ENCODE measurements at regions not wholly inside any gene's neighbourhood (a gene's known extent, or its start where the extent isn't known, plus 50 kb on each side); places are given as distances from the start of the nearest gene placed in this dataset.
"Not testable (repeated sequence)": the region's sequence is repeated elsewhere in the genome, so short reads cannot be mapped to it uniquely, and the experiment has no call there.

DNA sequence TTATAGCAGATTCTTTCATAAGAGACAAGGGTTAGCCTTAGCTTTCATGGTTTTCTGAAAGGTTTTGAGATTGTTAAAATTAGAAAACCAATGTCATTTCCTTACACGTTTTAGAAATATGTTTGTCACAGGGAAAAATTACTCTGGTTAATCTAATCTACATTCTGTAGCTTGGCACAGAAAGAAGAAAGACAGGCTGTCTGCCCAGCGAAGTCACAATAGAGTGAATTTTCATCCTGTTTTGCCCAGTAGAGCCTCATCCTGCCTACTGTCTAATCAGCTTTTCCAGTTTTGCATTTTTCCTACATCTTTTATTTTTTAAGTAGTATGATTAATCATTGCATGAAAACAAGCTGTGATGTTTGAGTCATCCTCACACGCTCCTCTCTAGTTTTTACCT lies 688.8 kb downstream of the MTRR start:
- Histone ChIP-seq H3K36me3 (ENCODE audit: control insufficient read depth in 2 of 2, insufficient read depth in 2 of 2, low read length in 1 of 2) (no peaks in the 10 kb centered on the region), H3K9me3 (ENCODE audit: control insufficient read depth in 2 of 2, insufficient read depth in 1 of 2, low read depth in 1 of 2, low read length in 1 of 2) (no peaks in the 10 kb centered on the region), H3K4me3 (ENCODE audit: low read depth in 1 of 2, low read length in 2 of 2) (no peak overlapping the region), H3K27ac (ENCODE audit: low read depth in 2 of 2, low read length in 1 of 2) (no peak overlapping the region), H3K27me3 (ENCODE audit: control insufficient read depth in 1 of 2, insufficient read depth in 2 of 2, low read length in 2 of 2) (no peaks in the 10 kb centered on the region), H3K4me1 (ENCODE audit: control insufficient read depth in 2 of 2, insufficient read depth in 2 of 2, low read length in 1 of 2) (no peaks in the 10 kb centered on the region)
- 30 to 35% methylated on average over 3 of the region's 3 CpGs for WGBS, 2 donors

DNA sequence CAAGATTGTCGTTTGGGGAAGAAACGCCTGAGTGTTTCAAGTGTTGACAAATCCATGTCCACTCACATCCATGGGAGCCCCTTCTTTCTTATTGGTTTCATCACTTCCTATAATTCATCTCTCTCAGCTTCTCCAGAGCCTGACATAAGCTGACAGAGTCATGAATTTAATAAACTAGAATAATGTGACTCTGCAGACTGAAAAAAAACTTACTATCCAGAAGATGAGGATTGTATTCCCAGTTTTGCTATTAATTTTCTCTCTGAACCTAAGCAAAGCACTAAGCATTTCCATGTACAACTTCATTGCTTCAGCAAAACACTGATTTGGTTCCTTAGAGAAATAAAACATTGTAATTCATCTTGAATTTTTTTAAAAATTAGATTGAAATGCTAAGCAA lies 691.8 kb downstream of the MTRR start:
- H3K27me3 ChIP-seq (ENCODE audit: control insufficient read depth in 1 of 2, insufficient read depth in 2 of 2, low read length in 2 of 2), result no peaks in the 10 kb centered on the region
- no peak overlapping the region for H3K4me3 ChIP-seq (ENCODE audit: low read depth in 1 of 2, low read length in 2 of 2)
- H3K4me1 ChIP-seq (ENCODE audit: control insufficient read depth in 2 of 2, insufficient read depth in 2 of 2, low read length in 1 of 2), result no peaks in the 10 kb centered on the region
- 64 to 72% methylated on average over 2 of the region's 2 CpGs for WGBS, 2 donors
- H3K9me3 ChIP-seq (ENCODE audit: control insufficient read depth in 2 of 2, insufficient read depth in 1 of 2, low read depth in 1 of 2, low read length in 1 of 2), result no peaks in the 10 kb centered on the region
- no peaks in the 10 kb centered on the region for H3K36me3 ChIP-seq (ENCODE audit: control insufficient read depth in 2 of 2, insufficient read depth in 2 of 2, low read length in 1 of 2)
- no peak overlapping the region for H3K27ac ChIP-seq (ENCODE audit: low read depth in 2 of 2, low read length in 1 of 2)

- Histone ChIP-seq H3K27me3 (ENCODE audit: control insufficient read depth in 1 of 2, insufficient read depth in 2 of 2, low read length in 2 of 2) (no peaks in the 10 kb centered on the region), H3K27ac (ENCODE audit: low read depth in 2 of 2, low read length in 1 of 2) (no peak overlapping the region), H3K4me3 (ENCODE audit: low read depth in 1 of 2, low read length in 2 of 2) (no peak overlapping the region), H3K4me1 (ENCODE audit: control insufficient read depth in 2 of 2, insufficient read depth in 2 of 2, low read length in 1 of 2) (no peaks in the 10 kb centered on the region), H3K9me3 (ENCODE audit: control insufficient read depth in 2 of 2, insufficient read depth in 1 of 2, low read depth in 1 of 2, low read length in 1 of 2) (no peaks in the 10 kb centered on the region), H3K36me3 (ENCODE audit: control insufficient read depth in 2 of 2, insufficient read depth in 2 of 2, low read length in 1 of 2) (no peaks in the 10 kb centered on the region)
- WGBS, 2 donors, result 71 to 74% methylated on average over 3 of the region's 3 CpGs
These were observed 692.4 kb downstream of the MTRR start for GRCh38 chr5:8561224-8561840.

DNA sequence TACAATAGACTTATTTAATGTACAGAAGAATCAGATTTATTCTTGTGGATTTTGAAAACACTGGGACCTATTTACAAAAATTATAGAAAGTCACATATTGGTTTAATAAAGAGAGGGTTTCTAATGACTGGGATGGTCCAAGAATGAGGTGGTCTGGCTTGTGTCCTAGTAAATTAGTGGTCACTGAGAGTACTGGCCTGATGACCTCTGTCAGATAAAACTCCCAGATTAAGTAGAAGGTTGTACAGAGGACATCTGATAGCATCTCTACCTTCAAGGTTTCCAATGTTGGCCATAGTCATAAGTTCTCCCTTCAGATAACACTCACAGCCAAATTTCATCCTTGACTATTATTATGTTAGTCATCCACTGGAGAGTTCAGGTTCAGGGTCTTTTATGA lies 692.9 kb downstream of the MTRR start:
- H3K4me3 ChIP-seq (ENCODE audit: low read depth in 1 of 2, low read length in 2 of 2), result no peak overlapping the region
- H3K4me1 ChIP-seq (ENCODE audit: control insufficient read depth in 2 of 2, insufficient read depth in 2 of 2, low read length in 1 of 2), result no peaks in the 10 kb centered on the region
- H3K27ac ChIP-seq (ENCODE audit: low read depth in 2 of 2, low read length in 1 of 2), result no peak overlapping the region
- no peaks in the 10 kb centered on the region for H3K27me3 ChIP-seq (ENCODE audit: control insufficient read depth in 1 of 2, insufficient read depth in 2 of 2, low read length in 2 of 2)
- H3K9me3 ChIP-seq (ENCODE audit: control insufficient read depth in 2 of 2, insufficient read depth in 1 of 2, low read depth in 1 of 2, low read length in 1 of 2), result no peaks in the 10 kb centered on the region
- no peaks in the 10 kb centered on the region for H3K36me3 ChIP-seq (ENCODE audit: control insufficient read depth in 2 of 2, insufficient read depth in 2 of 2, low read length in 1 of 2)

DNA sequence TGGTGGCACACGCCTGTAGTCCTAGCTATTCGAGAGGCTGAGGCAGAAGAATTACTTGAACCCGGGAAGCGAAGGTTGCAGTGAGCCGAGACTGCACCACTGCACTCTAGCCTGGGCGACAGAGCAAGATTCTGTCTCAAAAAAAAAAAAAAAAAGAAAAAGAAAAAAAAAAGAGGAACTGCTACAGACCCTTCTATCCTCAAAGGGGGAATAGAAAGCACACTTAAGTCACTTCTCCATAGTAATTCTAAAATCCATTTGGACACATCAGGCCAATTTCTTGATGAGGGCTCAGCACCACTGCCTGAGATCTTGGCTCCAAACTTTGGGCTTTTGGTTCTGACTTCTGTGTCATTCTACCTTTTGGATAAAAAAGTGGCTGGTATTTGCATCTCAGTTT lies 694.6 kb downstream of the MTRR start:
- not testable (repeated sequence) for H3K4me1 ChIP-seq (ENCODE audit: control insufficient read depth in 2 of 2, insufficient read depth in 2 of 2, low read length in 1 of 2); H3K9me3 ChIP-seq (ENCODE audit: control insufficient read depth in 2 of 2, insufficient read depth in 1 of 2, low read depth in 1 of 2, low read length in 1 of 2); H3K27me3 ChIP-seq (ENCODE audit: control insufficient read depth in 1 of 2, insufficient read depth in 2 of 2, low read length in 2 of 2); H3K4me3 ChIP-seq (ENCODE audit: low read depth in 1 of 2, low read length in 2 of 2); H3K27ac ChIP-seq (ENCODE audit: low read depth in 2 of 2, low read length in 1 of 2); H3K36me3 ChIP-seq (ENCODE audit: control insufficient read depth in 2 of 2, insufficient read depth in 2 of 2, low read length in 1 of 2)
- WGBS, 2 donors, result 79 to 91% methylated on average over 6 of the region's 6 CpGs

DNA sequence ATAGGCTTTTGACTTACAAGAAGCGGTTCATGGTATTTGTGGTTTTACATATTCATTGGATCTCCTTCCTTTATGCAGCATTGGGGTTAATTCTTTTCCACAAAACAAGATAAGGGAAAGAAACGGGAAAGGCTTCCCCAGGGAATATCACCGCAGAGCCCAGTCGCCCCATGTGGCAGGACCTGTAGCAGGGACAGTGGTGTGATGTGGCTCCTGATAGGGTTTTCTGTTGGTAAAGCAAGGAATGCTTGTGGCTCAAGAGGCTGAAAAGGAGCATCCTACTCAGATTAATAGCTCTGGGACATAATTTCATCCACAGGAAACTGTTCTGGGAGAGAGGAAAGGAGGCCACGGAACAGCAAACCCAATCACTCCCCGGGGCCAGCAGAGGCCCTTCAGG lies 699.9 kb downstream of the MTRR start:
- Histone ChIP-seq H3K9me3 (ENCODE audit: control insufficient read depth in 2 of 2, insufficient read depth in 1 of 2, low read depth in 1 of 2, low read length in 1 of 2) (no peaks in the 10 kb centered on the region), H3K27me3 (ENCODE audit: control insufficient read depth in 1 of 2, insufficient read depth in 2 of 2, low read length in 2 of 2) (no peaks in the 10 kb centered on the region), H3K27ac (ENCODE audit: low read depth in 2 of 2, low read length in 1 of 2) (no peak overlapping the region), H3K36me3 (ENCODE audit: control insufficient read depth in 2 of 2, insufficient read depth in 2 of 2, low read length in 1 of 2) (no peaks in the 10 kb centered on the region), H3K4me1 (ENCODE audit: control insufficient read depth in 2 of 2, insufficient read depth in 2 of 2, low read length in 1 of 2) (no peaks in the 10 kb centered on the region), H3K4me3 (ENCODE audit: low read depth in 1 of 2, low read length in 2 of 2) (no peak overlapping the region)
- 72 to 74% methylated on average over 6 of the region's 6 CpGs for WGBS, 2 donors

GRCh38 chr5:8570528-8570927 lies 701.6 kb downstream of the MTRR start:
- H3K36me3 ChIP-seq (ENCODE audit: control insufficient read depth in 2 of 2, insufficient read depth in 2 of 2, low read length in 1 of 2), result no peaks in the 10 kb centered on the region
- H3K9me3 ChIP-seq (ENCODE audit: control insufficient read depth in 2 of 2, insufficient read depth in 1 of 2, low read depth in 1 of 2, low read length in 1 of 2), result no peaks in the 10 kb centered on the region
- no peak overlapping the region for H3K27ac ChIP-seq (ENCODE audit: low read depth in 2 of 2, low read length in 1 of 2)
- H3K4me3 ChIP-seq (ENCODE audit: low read depth in 1 of 2, low read length in 2 of 2), result no peak overlapping the region
- no peaks in the 10 kb centered on the region for H3K4me1 ChIP-seq (ENCODE audit: control insufficient read depth in 2 of 2, insufficient read depth in 2 of 2, low read length in 1 of 2)
- 43 to 51% methylated on average over 3 of the region's 3 CpGs for WGBS, 2 donors
- no peaks in the 10 kb centered on the region for H3K27me3 ChIP-seq (ENCODE audit: control insufficient read depth in 1 of 2, insufficient read depth in 2 of 2, low read length in 2 of 2)

DNA sequence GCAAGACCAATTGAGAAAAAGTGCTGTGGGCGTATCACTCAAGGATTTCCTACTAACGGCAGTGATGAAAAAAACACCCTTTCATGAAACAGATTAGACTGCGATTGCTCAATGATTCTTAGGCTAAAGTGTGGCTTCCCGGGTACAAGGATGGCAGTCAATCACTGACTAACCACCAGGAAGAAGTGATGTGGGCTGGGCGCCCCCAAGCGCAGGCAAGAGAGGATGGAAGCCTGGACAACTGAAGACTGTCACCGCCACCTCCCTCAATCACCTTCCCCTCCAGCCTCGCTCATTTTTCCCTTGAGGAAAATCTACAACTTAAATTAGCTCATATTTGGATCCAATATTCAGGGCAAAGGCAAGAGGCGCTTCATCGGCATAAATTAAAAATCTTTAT lies 707.2 kb downstream of the MTRR start:
- WGBS, 2 donors, result 78 to 81% methylated on average over 10 of the region's 10 CpGs
- Histone ChIP-seq H3K27me3 (ENCODE audit: control insufficient read depth in 1 of 2, insufficient read depth in 2 of 2, low read length in 2 of 2) (no peaks in the 10 kb centered on the region), H3K4me3 (ENCODE audit: low read depth in 1 of 2, low read length in 2 of 2) (no peak overlapping the region), H3K27ac (ENCODE audit: low read depth in 2 of 2, low read length in 1 of 2) (no peak overlapping the region), H3K36me3 (ENCODE audit: control insufficient read depth in 2 of 2, insufficient read depth in 2 of 2, low read length in 1 of 2) (no peaks in the 10 kb centered on the region), H3K9me3 (ENCODE audit: control insufficient read depth in 2 of 2, insufficient read depth in 1 of 2, low read depth in 1 of 2, low read length in 1 of 2) (no peaks in the 10 kb centered on the region), H3K4me1 (ENCODE audit: control insufficient read depth in 2 of 2, insufficient read depth in 2 of 2, low read length in 1 of 2) (no peaks in the 10 kb centered on the region)

GRCh38 chr5:8577792-8578191 lies 708.8 kb downstream of the MTRR start:
- Histone ChIP-seq H3K36me3 (ENCODE audit: control insufficient read depth in 2 of 2, insufficient read depth in 2 of 2, low read length in 1 of 2) (no peaks in the 10 kb centered on the region), H3K9me3 (ENCODE audit: control insufficient read depth in 2 of 2, insufficient read depth in 1 of 2, low read depth in 1 of 2, low read length in 1 of 2) (no peaks in the 10 kb centered on the region)
- 69 to 72% methylated on average over 3 of the region's 3 CpGs for WGBS, 2 donors

DNA sequence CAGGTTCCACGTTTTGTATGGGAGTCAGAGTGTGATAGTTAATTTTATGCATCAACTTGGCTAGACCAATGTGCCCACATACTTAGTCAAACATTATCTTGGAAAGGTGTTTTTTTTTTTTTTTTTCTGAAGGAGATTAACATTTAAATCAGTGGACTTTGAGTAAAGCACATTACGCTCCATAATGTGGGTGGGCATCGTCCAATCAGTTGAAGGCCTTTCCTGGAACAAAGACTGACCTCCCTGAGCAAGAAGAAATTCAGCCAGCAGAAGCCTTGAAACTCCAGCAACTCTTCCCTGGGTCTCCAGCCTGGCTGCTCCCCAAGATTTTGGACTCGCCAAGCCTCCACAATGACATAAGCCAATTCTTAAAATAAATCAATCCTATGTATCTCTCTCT lies 711.4 kb downstream of the MTRR start:
- no peak overlapping the region for H3K27ac ChIP-seq (ENCODE audit: low read depth in 2 of 2, low read length in 1 of 2)
- no peaks in the 10 kb centered on the region for H3K27me3 ChIP-seq (ENCODE audit: control insufficient read depth in 1 of 2, insufficient read depth in 2 of 2, low read length in 2 of 2)
- H3K4me1 ChIP-seq (ENCODE audit: control insufficient read depth in 2 of 2, insufficient read depth in 2 of 2, low read length in 1 of 2), result no peaks in the 10 kb centered on the region
- no peaks in the 10 kb centered on the region for H3K9me3 ChIP-seq (ENCODE audit: control insufficient read depth in 2 of 2, insufficient read depth in 1 of 2, low read depth in 1 of 2, low read length in 1 of 2)
- no peaks in the 10 kb centered on the region for H3K36me3 ChIP-seq (ENCODE audit: control insufficient read depth in 2 of 2, insufficient read depth in 2 of 2, low read length in 1 of 2)
- no peak overlapping the region for H3K4me3 ChIP-seq (ENCODE audit: low read depth in 1 of 2, low read length in 2 of 2)
- 58 to 59% methylated on average over 4 of the region's 4 CpGs for WGBS, 2 donors

More at GRCh38 chr5:8577792-8578191, 708.8 kb downstream of the MTRR start:
- H3K27ac ChIP-seq (ENCODE audit: low read depth in 2 of 2, low read length in 1 of 2), result no peak overlapping the region
- H3K27me3 ChIP-seq (ENCODE audit: control insufficient read depth in 1 of 2, insufficient read depth in 2 of 2, low read length in 2 of 2), result no peaks in the 10 kb centered on the region
- no peaks in the 10 kb centered on the region for H3K4me1 ChIP-seq (ENCODE audit: control insufficient read depth in 2 of 2, insufficient read depth in 2 of 2, low read length in 1 of 2)
- H3K4me3 ChIP-seq (ENCODE audit: low read depth in 1 of 2, low read length in 2 of 2), result no peak overlapping the region
